ENCODE measurements at regions not wholly inside any gene's neighbourhood (a gene's known extent, or its start where the extent isn't known, plus 50 kb on each side); places are given as distances from the start of the nearest gene placed in this dataset.

- H3K9ac ChIP-seq (ENCODE audit: low read length): no peak overlapping the region
- POLR2A ChIA-PET: no interaction called here
- no peaks in the 10 kb centered on the region for H3K27me3 Mint-ChIP-seq
- H3K4me3 Mint-ChIP-seq: no peak overlapping the region
- no peaks in the 10 kb centered on the region for H4K20me1 ChIP-seq (ENCODE audit: control insufficient read depth, insufficient read depth, low read length, poor library complexity, severe bottlenecking)
- H3K4me2 ChIP-seq (replicated peaks; ENCODE audit: low read depth, low read length, poor library complexity, severe bottlenecking): no peak overlapping the region
- DNase-seq (no peak), ATAC-seq (ENCODE audit: low read depth) (no peak)
- H3K27ac ChIP-seq (ENCODE audit: low read length in 2 of 2): no peak overlapping the region
- H3K27me3 ChIP-seq (replicated peaks in 1 of 4; ENCODE audit: control extremely low read depth in 1 of 4, control insufficient read depth in 3 of 4, insufficient read depth in 4 of 4, low read length in 3 of 4): no peaks in the 10 kb centered on the region
- intact Hi-C loops (cut with micrococcal nuclease): no loop called here
- no peaks in the 10 kb centered on the region for H3K4me1 ChIP-seq (ENCODE audit: control insufficient read depth in 2 of 2, insufficient read depth in 2 of 2, low read length in 2 of 2)
- H3K9me3 Mint-ChIP-seq (ENCODE audit: insufficient read depth): peaks cover 2% of the 10 kb centered on the region
- no peaks in the 10 kb centered on the region for H3K9me3 ChIP-seq (ENCODE audit: control extremely low read depth in 1 of 3, control insufficient read depth in 2 of 3, insufficient read depth in 1 of 3, low read length in 2 of 3)
- TF ChIP-seq CTCF (IDR thresholded peaks at IDR 0.05): no peak
- no peak for TF ChIP-seq EZH2 (IDR thresholded peaks at IDR 0.05; ENCODE audit: borderline replicate concordance, insufficient read depth, low read depth, low read length, poor library complexity, severe bottlenecking)
- no peaks in the 10 kb centered on the region for H3K79me2 ChIP-seq (ENCODE audit: control insufficient read depth, insufficient read depth, low read length)
- H3K4me3 ChIP-seq (ENCODE audit: control extremely low read depth in 1 of 5, extremely low read depth in 1 of 5, insufficient read depth in 1 of 5, low read depth in 2 of 5, low read length in 4 of 5): no peak overlapping the region
- WGBS (ENCODE audit: insufficient coverage): no CpG with 5 or more reads among the region's 1 CpG
- H3K27ac Mint-ChIP-seq: no peak overlapping the region
- no peak overlapping the region for H2AFZ ChIP-seq (ENCODE audit: insufficient read depth, low read depth, low read length, poor library complexity, severe bottlenecking)
- H3K36me3 ChIP-seq (replicated peaks in 1 of 2; ENCODE audit: control extremely low read depth in 1 of 2, control insufficient read depth in 1 of 2, extremely low read depth in 1 of 2, insufficient read depth in 2 of 2, low read length in 1 of 2): no peaks in the 10 kb centered on the region
- CTCF ChIA-PET: interaction anchor here (0.7 kb wide), 1 partner anchor 20 kb away, joined by 3 read pairs; no protein-coding TSS in a partner anchor
- no peaks in the 10 kb centered on the region for H3K4me1 Mint-ChIP-seq
Observed at GRCh38 chr13:83281654-83282053, 600.6 kb downstream of the SLITRK1 start.

GRCh38 chr13:83274679-83275078 is 607.6 kb downstream of the SLITRK1 start:
- H3K27me3 ChIP-seq (replicated peaks in 1 of 4; ENCODE audit: control extremely low read depth in 1 of 4, control insufficient read depth in 3 of 4, insufficient read depth in 4 of 4, low read length in 3 of 4): no peaks in the 10 kb centered on the region
- CTCF ChIA-PET: no interaction called here

More at GRCh38 chr13:83274679-83275078, 607.6 kb downstream of the SLITRK1 start:
- H3K9ac ChIP-seq (ENCODE audit: low read length): no peak overlapping the region
- ATAC-seq (ENCODE audit: low read depth) (no peak), DNase-seq (no peak)
- H2AFZ ChIP-seq (ENCODE audit: insufficient read depth, low read depth, low read length, poor library complexity, severe bottlenecking): no peak overlapping the region
- Mint-ChIP-seq H3K9me3 (ENCODE audit: insufficient read depth) (peaks cover 9% of the 10 kb centered on the region), H3K4me1 (no peaks in the 10 kb centered on the region), H3K27me3 (no peaks in the 10 kb centered on the region), H3K27ac (no peak overlapping the region), H3K4me3 (no peak overlapping the region)
- no peaks in the 10 kb centered on the region for H4K20me1 ChIP-seq (ENCODE audit: control insufficient read depth, insufficient read depth, low read length, poor library complexity, severe bottlenecking)
- intact Hi-C loops (cut with micrococcal nuclease): no loop called here
- H3K4me2 ChIP-seq (replicated peaks; ENCODE audit: low read depth, low read length, poor library complexity, severe bottlenecking): no peak overlapping the region
- no peaks in the 10 kb centered on the region for H3K36me3 ChIP-seq (replicated peaks in 1 of 2; ENCODE audit: control extremely low read depth in 1 of 2, control insufficient read depth in 1 of 2, extremely low read depth in 1 of 2, insufficient read depth in 2 of 2, low read length in 1 of 2)
- TF ChIP-seq EZH2 (IDR thresholded peaks at IDR 0.05; ENCODE audit: borderline replicate concordance, insufficient read depth, low read depth, low read length, poor library complexity, severe bottlenecking): no peak
- TF ChIP-seq CTCF (IDR thresholded peaks at IDR 0.05): no peak
- no peak overlapping the region for H3K4me3 ChIP-seq (ENCODE audit: control extremely low read depth in 1 of 5, extremely low read depth in 1 of 5, insufficient read depth in 1 of 5, low read depth in 2 of 5, low read length in 4 of 5)
- H3K4me1 ChIP-seq (ENCODE audit: control insufficient read depth in 2 of 2, insufficient read depth in 2 of 2, low read length in 2 of 2): no peaks in the 10 kb centered on the region
- POLR2A ChIA-PET: no interaction called here
- H3K27ac ChIP-seq (ENCODE audit: low read length in 2 of 2): no peak overlapping the region
- no peaks in the 10 kb centered on the region for H3K9me3 ChIP-seq (ENCODE audit: control extremely low read depth in 1 of 3, control insufficient read depth in 2 of 3, insufficient read depth in 1 of 3, low read length in 2 of 3)
- H3K79me2 ChIP-seq (ENCODE audit: control insufficient read depth, insufficient read depth, low read length): no peaks in the 10 kb centered on the region
